A673 (cell line): ENCODE measurements at regions not wholly inside any gene's neighbourhood (a gene's known extent, or its start where the extent isn't known, plus 50 kb on each side); places are given as distances from the start of the nearest gene placed in this dataset.

Source experiments
- CTCF ChIP-seq: fragments of 300-800, 200-600 bp; sonication (generic); conservative IDR thresholded peaks from 2 replicates; pipeline ENCODE4 v1.5.1; 2017; ENCODE audit warnings: low read depth, mild to moderate bottlenecking, antibody characterized with exemption, low read length, moderate library complexity, mixed read lengths
- EZH2 ChIP-seq: fragments of 200-600 bp; sonication (generic); IDR thresholded peaks from 2 replicates; pipeline ENCODE4 v1.6.1; 2017; ENCODE audit warnings: borderline replicate concordance, low read depth, mild to moderate bottlenecking, mixed read lengths, antibody characterized with exemption, low read length; ENCODE audit not compliant: poor library complexity, severe bottlenecking

DNA sequence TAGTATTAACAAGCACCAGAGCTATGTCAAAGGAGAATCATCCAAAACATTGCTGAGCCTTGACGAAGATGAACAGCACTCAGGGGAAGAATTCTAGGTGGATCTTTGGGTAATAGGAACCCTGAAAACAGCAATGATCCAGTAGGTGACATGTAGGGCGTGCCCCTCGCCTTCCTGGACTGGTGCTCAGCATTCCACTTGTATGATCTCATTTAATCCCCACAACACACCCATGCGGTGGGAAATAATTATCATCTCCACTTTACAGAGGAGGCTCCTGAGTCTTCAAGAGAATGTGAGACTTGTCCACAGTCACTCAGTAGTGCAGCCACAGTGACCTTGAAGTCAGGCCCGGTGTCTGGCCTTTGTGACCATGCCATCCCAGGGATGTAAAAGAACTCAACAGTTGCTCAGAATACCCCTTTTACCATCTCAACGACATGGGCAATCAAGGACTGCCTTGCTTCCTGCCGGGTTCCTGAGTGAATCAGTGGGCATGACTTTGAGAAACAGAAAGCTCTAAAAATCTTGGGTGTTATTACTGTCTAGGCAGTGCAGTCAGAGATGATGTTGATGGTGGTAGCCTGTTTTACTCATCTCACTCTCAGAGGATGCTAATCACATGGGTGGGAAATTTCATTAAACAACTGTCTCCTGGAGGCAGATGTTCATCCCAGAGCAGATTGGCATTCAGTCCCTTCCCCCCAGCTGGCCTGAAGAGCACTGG lies 161.6 kb downstream of the BCL11A start:
- TF ChIP-seq CTCF (no peak), EZH2 (no peak)
